ENCODE measurements at regions not wholly inside any gene's neighbourhood (a gene's known extent, or its start where the extent isn't known, plus 50 kb on each side); places are given as distances from the start of the nearest gene placed in this dataset.
A peak's percentile ranks its signal among the peaks of the same experiment; 100 is the strongest.

- H3K9me3 ChIP-seq (ENCODE audit: low read length), result no peaks in the 10 kb centered on the region
- no peak overlapping the region for H3K27ac ChIP-seq (ENCODE audit: low read length)
- H3F3A ChIP-seq (ENCODE audit: insufficient read depth, low read length, poor library complexity, severe bottlenecking), result no peaks in the 10 kb centered on the region
- no peaks in the 10 kb centered on the region for H3K27me3 ChIP-seq (ENCODE audit: insufficient read depth, low read depth, low read length)
- no peaks in the 10 kb centered on the region for H3K79me2 ChIP-seq (replicated peaks; ENCODE audit: insufficient read depth, low read length)
- H2AFZ ChIP-seq (ENCODE audit: low read depth, low read length), result no peak overlapping the region
- H3K4me3 ChIP-seq (ENCODE audit: low read length), result no peak overlapping the region
- TF ChIP-seq CTCF (IDR thresholded peaks at IDR 0.05; ENCODE audit: poor library complexity, severe bottlenecking) (no peak), POLR2AphosphoS5 (IDR thresholded peaks at IDR 0.05) (no peak), SMC3 (conservative IDR thresholded peaks at IDR 0.05; ENCODE audit: poor library complexity) (no peak), MXI1 (conservative IDR thresholded peaks at IDR 0.05; ENCODE audit: poor library complexity, severe bottlenecking) (no peak), EP300 (conservative IDR thresholded peaks at IDR 0.05; ENCODE audit: poor library complexity, severe bottlenecking) (no peak), TAF1 (IDR thresholded peaks at IDR 0.05; ENCODE audit: low read depth) (no peak), REST (IDR thresholded peaks at IDR 0.05; ENCODE audit: borderline replicate concordance) (no peak), EZH2 (IDR thresholded peaks at IDR 0.05; ENCODE audit: borderline replicate concordance, insufficient read depth, low read length, poor library complexity, severe bottlenecking) (no peak), RAD21 (conservative IDR thresholded peaks at IDR 0.05) (no peak)
- no peaks in the 10 kb centered on the region for H3K9me2 ChIP-seq (ENCODE audit: insufficient read depth, low read length)
- H4K20me1 ChIP-seq (ENCODE audit: insufficient read depth), result no peaks in the 10 kb centered on the region
- no peak overlapping the region for H3K9ac ChIP-seq (ENCODE audit: low read length)
- no peaks in the 10 kb centered on the region for H3K36me3 ChIP-seq (ENCODE audit: insufficient read depth, low read length)
- no peak overlapping the region for H3K4me2 ChIP-seq (ENCODE audit: low read length)
Measured at GRCh38 chr1:72757843-72758242, 475.5 kb upstream of the NEGR1 start.

- H3K36me3 ChIP-seq (ENCODE audit: insufficient read depth, low read length), result no peaks in the 10 kb centered on the region
- H3K27ac ChIP-seq (ENCODE audit: low read length), result no peak overlapping the region
- H3K27me3 ChIP-seq (ENCODE audit: insufficient read depth, low read depth, low read length), result no peaks in the 10 kb centered on the region
- no peaks in the 10 kb centered on the region for H4K20me1 ChIP-seq (ENCODE audit: insufficient read depth)
- no peak overlapping the region for H3K4me3 ChIP-seq (ENCODE audit: low read length)
- TF ChIP-seq EP300 (conservative IDR thresholded peaks at IDR 0.05; ENCODE audit: poor library complexity, severe bottlenecking) (peak; percentile 94), SMC3 (conservative IDR thresholded peaks at IDR 0.05; ENCODE audit: poor library complexity) (no peak), MXI1 (conservative IDR thresholded peaks at IDR 0.05; ENCODE audit: poor library complexity, severe bottlenecking) (no peak), POLR2AphosphoS5 (IDR thresholded peaks at IDR 0.05) (peak; percentile 77), REST (IDR thresholded peaks at IDR 0.05; ENCODE audit: borderline replicate concordance) (no peak), CTCF (IDR thresholded peaks at IDR 0.05; ENCODE audit: poor library complexity, severe bottlenecking) (no peak), RAD21 (conservative IDR thresholded peaks at IDR 0.05) (no peak), EZH2 (IDR thresholded peaks at IDR 0.05; ENCODE audit: borderline replicate concordance, insufficient read depth, low read length, poor library complexity, severe bottlenecking) (no peak), TAF1 (IDR thresholded peaks at IDR 0.05; ENCODE audit: low read depth) (no peak)
- no peaks in the 10 kb centered on the region for H3K79me2 ChIP-seq (replicated peaks; ENCODE audit: insufficient read depth, low read length)
- peak overlapping the region; percentile 9 for H3K4me2 ChIP-seq (ENCODE audit: low read length)
- no peaks in the 10 kb centered on the region for H3K9me3 ChIP-seq (ENCODE audit: low read length)
- H2AFZ ChIP-seq (ENCODE audit: low read depth, low read length), result no peak overlapping the region
- H3F3A ChIP-seq (ENCODE audit: insufficient read depth, low read length, poor library complexity, severe bottlenecking), result no peaks in the 10 kb centered on the region
- no peak overlapping the region for H3K9ac ChIP-seq (ENCODE audit: low read length)
- no peaks in the 10 kb centered on the region for H3K9me2 ChIP-seq (ENCODE audit: insufficient read depth, low read length)
Measured at GRCh38 chr1:72745413-72745812, 463.1 kb upstream of the NEGR1 start.
